Medulla oblongata (tissue), 1 donor: ENCODE measurements at regions not wholly inside any gene's neighbourhood (a gene's known extent, or its start where the extent isn't known, plus 50 kb on each side); places are given as distances from the start of the nearest gene placed in this dataset.

ENCODE experiments used
- DNase-seq: peaks from one replicate; pipeline ENCODE4 v3.0.0-alpha.2; 2015; ENCODE audit errors: extremely low spot score

DNA sequence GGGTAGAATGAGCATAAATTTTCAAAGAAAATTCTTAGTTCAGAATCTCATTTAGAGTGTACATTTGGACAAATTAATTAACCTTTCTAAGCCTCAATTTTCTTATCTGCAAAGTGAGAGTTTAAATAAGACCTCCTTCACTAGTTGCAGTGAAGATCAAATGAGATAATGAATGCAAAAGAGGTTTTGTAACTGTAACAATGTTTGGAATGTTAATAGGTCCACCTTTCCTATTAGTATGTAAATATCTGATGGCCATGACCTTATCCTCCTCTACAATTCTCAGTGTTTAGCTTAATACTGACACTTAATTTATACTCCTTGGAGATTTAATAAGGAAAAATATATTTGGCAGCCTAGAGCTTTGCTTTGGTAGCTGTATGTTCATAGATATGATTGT is 138.8 kb downstream of the GABRG1 start:
- no peak for DNase-seq

DNA sequence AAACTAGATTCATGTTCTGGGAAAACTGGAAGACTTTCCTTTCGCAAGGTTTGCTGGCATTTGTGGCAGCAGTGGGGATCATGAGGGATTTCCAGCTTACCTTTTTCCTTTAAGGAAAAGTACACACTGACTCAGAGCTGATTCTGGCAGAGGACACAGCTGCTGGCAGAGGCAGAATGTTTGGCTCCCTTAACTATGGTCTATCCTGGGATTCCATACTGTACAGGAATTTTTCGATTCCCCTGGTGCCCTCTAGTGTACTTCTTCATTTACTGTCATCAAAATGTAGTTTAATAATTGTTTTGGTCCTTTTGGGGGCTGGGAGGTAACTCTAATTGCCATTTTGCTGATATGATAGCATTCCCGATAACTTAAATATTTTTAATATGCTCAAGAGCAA is 152.7 kb downstream of the GABRG1 start:
- no peak for DNase-seq

DNA sequence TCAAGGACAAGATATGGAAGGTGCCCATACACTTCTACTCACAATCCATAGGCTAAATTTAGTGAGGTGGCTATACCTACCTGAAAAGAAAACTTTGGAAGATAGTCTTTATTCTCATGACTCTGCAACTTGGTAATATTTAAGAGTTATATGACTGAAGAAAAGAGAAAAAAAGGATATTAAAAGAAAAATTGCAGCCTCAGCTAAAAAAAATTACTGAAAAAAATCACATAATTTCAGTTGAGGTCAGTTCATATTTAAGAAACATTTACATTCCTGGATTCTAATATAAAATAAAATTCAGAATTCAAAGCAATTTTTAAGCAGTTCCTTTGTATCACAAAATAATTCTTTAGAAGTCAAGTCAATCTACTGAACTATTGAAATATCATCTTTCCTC is 166.5 kb downstream of the GABRG1 start:
- DNase-seq: no peak

DNA sequence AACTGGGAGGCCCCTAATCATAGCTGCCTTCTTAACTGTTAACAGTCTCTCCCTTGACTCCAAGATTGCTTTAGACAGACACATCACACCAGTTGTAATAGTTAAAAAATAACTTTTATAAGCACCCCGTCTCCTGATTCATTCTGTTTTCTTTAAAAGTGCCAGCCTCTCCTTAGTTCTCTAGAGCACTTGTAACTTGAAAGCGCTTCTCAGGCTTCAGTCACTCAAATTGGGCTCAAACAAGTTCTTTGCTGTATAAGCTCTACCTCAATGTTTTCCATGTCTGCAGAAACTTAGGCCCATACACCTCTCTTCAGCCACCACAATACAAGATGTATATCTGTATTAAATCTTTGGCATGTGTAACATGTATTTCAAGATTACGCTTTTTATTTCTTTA is 169.6 kb downstream of the GABRG1 start:
- no peak for DNase-seq

DNA sequence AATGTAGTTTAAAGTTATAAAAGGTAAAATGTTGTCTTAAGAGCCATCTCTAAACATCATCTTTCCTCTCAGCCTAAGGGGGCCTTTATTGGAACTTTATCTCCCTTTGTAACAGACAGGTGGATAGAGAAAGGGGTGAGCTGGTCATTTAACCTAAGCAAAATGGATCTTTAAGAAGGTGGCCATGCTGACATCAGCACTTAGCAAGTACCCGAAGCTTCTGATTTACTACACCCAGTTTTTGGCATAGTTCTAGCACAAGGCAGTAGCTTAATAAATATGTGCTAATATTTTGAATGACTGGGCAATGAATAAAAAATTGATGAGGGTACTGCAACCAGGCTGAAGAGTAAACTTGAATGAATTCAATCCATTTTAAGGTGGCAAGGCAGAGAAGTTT is 172.7 kb downstream of the GABRG1 start:
- no peak for DNase-seq

DNA sequence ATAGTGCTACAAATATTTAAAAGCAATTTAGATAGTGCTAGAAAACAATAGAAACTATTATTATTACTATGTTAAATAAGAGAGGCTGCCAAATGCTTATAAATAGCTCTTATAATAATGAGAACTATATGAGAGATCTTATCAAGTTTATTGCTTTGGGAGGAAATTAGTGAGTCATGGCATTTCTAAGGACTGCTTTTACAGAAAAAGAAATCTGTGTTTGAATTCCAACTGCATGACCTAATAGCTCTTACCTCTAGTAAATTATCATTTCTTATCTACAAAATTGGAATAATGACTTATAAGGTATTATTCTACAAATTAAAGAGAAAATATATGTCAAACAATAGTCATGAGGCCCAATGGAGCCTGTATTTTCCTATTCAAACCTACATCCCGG is 177.2 kb downstream of the GABRG1 start:
- no peak for DNase-seq

DNA sequence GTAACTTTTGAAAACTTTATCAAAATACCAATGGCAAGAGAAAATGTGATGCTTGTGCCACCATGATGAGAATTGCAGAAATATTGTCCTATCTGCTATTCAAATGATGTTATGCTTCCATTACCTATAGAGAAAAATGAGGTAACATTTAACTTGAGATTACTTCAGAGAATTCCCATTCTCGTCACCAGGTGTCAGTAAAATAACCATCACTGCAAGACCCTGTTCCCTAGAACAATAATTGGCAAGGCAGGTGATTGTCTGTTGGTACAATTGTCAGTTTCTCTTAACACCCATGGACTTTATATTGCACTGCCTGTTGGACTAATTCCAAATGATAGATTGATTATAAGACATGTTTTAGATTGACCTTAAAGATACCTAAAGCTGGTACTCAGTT is 179.9 kb downstream of the GABRG1 start:
- no peak for DNase-seq

DNA sequence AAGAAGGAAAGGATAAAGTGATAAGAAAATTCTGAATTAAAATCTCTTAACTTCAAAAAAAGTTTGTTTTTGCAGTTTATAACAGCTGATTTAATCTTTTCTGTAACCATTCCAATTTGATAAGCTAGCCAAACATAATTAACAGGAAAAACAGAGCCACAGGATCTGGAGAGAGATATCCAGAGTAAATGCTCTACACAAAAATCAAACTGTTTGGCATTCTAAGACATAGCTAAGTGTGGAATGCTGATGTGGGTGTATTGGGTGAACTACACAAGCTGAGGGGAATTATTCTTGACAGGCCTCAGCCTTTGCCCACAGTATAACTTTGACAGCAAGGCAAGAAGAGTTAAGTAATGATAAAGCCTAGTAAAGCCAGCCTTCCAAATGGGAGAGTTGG is 184.8 kb downstream of the GABRG1 start:
- no peak for DNase-seq

DNA sequence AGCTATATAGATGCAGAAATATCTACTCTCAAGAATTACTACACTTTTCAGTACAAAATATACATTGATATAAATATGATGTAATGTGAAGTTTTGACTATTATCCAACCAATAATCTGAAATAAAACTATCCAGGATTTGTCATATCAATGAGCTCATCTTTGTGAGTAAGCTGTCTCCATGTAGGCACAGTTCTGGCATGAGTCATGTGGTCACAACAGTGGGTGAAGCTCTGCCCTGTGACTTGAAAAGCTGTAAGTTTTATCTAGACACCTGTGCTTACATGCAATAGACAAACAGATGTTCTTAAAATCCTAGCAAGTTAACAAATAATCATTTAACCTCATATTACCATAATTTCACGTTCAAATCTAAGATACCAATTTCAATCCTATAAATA is 192.7 kb downstream of the GABRG1 start:
- no peak for DNase-seq

DNA sequence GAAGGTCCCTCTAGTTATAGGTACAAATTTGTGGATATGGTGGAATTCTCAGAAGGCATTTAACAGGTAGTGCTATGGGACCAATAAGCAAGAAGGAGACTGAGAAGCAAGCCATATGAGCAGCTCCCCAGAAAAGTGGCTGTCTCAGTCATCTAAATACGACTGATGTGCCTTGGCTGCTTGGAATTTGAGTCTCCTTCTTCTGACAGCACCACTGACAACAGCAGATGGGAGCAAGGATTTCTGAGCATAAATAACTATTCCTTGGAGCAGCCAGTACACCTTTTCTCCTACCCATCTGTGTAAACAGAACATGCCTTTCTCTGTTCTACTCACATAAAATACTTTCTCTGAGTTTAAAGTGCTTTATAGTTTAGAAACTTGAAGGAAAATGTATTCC is 196.2 kb downstream of the GABRG1 start:
- no peak for DNase-seq

DNA sequence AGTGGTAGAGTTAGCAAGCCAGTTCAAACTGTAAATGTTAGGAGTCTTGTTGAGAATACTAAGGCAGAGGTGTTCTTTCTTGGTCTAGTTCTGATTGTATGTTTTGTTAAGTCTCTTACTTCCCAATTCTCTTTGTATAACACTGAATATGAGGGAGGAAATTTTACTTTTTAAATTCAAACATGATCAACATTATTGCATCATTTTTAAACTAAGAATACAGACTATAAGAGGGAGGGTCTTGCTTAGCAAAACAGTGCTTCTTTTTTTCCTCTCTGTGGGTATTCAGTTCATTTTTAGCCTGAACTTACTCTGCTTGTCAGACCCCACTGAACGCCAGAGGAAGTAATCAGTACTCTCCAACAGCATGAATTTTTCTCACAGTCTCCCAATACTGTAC is 198.0 kb downstream of the GABRG1 start:
- DNase-seq: no peak

DNA sequence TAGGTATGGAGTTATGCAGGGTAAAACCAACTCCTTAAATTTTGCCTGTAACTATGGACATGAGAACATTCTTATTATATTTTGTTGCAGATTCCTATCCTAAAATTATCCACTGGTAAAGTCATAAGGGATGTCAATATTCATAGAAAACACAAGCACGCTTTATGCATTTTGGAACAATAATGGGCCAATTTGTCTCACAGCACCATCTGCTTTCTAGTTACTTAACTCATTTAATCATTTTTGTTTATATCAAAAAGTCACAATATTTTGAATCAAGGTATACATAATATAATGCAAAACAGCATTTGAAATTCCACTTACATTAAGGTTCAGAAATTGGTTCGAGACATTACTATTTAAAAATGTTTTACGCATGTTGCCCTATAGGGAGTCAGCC is 203.0 kb downstream of the GABRG1 start:
- no peak for DNase-seq

DNA sequence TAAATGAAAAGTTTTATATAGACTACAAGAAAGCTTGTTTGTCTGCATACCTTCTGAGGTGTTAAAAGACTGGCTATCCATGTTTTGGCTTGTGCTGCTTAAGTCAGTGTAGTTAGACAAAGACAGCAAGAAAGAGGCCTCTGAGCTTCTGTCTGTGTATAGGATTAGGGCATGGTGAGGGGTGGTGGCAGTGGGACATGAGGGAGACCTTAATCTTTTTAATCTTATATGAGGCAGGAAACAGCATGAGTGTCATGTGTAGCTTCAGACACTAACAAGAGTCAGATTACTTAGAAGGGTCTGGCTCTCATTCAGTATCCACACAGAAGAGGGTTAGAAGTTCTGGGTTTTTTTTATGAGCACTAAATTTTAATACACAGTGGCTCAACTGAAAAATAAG is 213.3 kb downstream of the GABRG1 start:
- DNase-seq: no peak

DNA sequence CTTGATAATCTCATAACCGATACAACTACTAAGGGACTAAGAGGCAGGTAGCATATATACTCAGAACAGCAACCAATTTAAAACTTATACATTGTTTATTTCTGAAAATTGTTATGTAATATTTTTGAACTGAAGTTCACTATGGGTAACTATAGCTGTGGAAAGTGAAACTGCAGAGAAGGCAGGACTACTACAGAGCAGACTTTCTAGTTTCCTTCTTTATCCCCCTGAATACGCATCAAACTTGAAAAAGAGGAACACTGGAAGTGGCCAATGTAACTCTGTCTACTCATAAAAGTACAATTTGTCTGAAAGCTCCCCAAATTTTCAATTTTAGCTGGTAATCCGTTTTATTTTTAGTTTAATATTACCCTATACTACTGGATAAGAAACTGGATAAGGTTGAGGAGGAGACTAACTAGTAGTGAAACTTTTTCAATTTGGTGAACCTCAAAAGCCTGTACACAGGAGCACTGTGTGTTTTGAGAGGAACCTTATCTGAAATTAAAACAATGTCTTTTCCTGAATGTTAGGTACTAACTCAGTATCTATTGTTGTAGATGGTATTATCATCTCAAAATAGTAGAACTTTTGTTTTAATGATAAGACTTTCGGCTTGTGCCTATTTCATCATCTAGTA is 225.8 kb downstream of the GABRG1 start:
- no peak for DNase-seq

DNA sequence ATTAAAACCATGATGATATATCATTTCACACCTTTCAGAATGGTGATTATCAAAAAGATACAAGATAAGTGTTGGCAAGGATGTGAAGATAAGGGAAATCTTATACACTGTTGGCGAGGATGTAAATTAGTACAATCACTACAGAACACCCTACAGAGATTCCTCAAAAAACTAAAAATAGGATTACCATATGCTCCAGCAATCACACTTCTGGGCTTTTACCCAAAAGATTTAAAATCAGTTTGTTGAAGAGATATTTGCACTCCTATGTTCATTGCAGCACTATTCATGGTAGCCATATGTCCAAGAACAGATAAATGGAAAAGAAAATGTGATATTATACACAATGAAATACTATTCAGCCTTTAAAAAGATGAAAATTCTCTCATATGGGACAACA is 240.4 kb downstream of the GABRG1 start:
- DNase-seq: no peak

DNA sequence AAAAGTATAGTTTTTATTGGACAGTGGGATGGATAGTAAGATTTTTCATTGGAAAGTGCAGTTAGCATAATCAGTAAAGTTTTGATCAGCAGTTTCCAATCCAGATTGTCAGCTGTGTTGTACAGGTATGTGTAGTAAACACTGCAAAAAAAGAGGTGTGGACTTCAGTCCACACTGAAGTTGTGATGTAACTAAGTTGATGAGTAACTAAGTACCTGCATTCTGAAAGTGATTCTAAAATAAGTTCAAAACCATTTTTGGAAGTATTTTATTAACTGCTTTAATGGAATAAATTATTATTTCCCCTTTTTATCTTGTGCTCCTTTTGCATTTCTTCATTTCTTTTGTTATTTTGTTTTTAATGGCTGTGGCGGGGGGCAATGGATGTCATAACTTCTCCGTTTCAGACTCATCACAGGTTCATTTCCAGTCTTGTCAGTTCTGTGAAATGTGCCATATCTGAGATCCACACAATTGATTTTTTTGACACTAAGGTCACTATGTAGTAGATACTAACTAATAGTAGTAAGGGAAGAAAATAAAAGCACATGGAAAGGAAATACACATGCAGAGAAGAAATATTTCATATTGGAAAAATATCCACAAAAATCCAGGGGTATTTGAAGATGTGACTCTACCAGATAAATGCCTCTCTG is 247.5 kb downstream of the GABRG1 start:
- no peak for DNase-seq

DNA sequence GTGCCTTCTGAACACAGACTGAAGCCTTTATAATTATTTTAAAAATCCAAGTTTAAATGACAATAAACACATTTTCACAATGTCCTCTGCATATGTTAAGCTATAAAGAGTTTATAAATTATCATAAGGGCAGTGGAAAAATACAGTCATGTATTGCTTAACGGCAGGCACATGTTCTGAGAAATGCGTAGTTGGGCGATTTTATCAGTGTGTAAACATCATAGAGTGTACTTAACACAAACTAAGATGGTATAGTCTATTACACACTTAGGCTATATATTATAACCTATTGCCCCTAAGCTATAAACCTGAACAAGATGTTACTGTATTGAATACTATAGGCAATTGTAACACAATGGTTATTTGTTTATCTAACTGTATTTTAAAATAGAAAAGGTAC is 254.7 kb downstream of the GABRG1 start:
- no peak for DNase-seq

DNA sequence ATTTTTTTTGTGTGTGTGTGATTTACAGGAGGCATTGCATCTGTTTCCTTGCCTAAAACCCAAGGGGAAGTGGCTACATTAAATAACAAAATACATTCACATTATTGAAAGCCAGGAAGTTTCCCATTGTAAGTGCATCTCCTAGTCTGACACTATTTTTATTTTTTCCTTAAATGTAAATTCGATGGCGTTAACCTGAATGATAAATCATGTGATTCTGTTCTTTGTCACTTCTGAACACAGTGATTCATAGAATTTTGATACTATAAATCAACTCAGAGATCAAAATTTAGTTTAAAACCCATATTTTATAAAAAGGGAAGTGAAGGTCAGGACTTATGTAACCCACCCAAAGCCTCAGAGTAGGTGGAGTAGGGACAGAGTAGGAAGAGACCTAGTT is 258.1 kb downstream of the GABRG1 start:
- DNase-seq: no peak

DNA sequence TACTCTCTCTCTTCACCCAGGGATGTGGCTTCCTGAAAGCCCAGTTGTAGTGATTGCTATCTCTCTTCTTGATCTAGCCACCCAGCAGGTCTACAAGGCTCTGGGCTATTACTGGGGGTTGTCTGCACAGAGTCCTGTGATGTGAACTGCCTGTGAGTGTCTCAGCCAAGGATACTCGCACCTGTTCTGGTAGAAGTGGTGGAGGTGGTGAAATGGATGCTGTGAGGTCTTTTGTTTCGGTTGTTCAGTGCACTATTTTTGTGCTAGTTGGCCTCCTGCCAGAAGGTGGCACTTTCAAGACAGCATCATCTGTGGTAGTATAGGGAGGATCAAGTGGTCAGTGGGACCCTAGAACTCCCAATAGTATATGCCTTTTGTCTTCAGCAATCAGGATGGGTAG is 268.0 kb downstream of the GABRG1 start:
- no peak for DNase-seq

DNA sequence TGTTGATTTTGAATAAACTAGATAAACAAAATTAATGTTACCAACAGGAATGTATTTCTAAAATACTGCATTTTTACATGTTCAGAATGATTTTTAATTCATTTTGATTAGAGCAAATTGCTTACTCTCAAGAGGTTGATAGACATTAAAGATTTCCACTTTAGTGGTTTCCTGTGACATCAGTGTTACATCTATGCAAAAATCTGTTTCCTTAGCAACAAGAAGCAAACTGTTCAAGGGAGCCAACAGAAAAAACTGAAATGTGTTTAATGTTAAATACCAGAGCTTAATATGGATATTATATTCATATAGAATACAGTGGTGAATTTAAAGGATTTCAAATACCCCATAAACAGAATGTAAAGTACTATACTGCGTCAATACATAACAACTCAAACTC is 277.8 kb downstream of the GABRG1 start:
- DNase-seq: no peak

DNA sequence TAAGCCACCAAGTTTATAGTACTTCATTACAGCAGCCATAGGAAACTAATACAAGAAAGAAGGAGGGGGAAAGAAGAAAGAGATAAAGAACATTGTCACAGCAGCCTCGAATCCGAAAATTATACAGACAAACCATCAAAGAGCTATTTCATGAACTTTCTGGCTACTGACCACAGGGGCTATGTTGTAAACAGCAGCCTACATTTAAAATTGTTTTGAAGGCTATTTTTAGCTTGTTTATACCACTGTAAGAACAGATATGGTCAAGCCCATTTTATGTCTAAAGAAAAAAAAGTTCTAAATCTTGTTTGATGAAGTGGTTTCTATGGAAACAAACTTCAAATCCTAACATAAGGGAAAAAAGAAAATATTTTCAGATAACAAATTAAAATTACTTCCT is 282.1 kb downstream of the GABRG1 start:
- DNase-seq: no peak

DNA sequence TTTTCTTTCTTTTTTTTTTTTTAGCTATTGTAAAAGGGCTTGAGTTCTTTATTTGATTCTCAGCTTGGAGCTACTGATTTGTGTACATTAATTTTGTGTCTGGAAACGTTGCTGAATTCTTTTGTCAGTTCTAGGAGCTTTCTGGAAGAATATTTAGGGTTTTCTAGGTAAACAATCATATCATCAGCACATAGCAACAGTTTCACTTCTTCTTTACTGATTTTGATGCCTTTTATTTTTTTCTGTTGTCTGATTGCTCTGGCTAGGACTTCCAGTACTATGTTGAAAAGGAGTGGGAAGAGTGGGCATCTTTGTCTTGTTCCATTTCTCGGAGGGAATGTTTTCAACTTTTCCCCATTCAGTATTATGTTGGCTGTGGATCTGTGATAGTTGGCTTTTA is 292.2 kb downstream of the GABRG1 start:
- no peak for DNase-seq

DNA sequence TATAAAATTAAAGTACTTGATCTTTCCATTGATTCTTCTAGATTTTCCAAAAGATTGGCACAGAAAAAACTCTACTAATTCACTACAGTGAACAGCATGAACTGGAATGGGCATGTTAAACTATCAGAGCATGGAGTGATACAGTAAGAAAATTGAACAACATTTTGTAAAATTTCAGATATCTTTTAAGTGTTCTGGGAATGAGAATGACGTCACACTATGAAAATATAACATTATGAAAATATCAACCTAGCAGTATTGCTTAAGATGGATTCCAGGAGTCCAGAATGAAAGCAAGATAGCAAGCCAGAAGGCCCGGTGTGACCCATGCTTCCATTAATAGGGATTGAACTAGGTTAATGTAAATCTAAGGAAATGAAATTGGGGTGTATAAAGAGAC is 319.9 kb downstream of the GABRG1 start:
- no peak for DNase-seq

DNA sequence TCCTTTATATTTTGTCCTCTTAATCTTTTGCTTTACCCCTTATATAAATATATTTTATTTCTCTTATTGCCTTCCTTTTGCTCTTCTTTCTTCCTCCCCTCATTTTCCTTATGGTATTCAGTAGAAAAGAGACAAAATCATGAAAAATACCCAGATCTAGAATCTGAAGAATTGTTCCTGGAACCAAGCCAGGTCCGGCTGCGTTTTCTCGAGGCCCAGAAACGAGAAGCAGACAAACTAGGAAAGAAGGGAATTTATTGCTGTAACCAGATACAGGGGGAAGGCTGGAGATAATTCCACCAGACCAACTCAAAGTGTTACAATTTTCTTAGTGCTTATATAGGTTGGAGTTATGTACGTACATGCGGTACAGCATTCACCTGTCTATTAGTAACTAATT is 328.7 kb downstream of the GABRG1 start:
- DNase-seq: no peak
